Activated CD4-positive, alpha-beta T cell treated with anti-CD3 and anti-CD28 coated beads, Interleukin-2, amount 10 ng/mL, durations not matched to agents 7 days and 5 days (primary cell): ENCODE measurements at regions not wholly inside any gene's neighbourhood (a gene's known extent, or its start where the extent isn't known, plus 50 kb on each side); places are given as distances from the start of the nearest gene placed in this dataset.

Experiments
- CTCF ChIA-PET: fragments of 350-600 bp; sonication (Branson Sonifier 250); formaldehyde crosslinking; loops from one replicate; lab custom pipeline; 2021; ENCODE audit warnings: antibody characterized with exemption; lab: Charles Lee
- POLR2A ChIA-PET: fragments of 350-600 bp; sonication (Branson Sonifier 250); formaldehyde crosslinking; loops from one replicate; lab custom pipeline; 2021; ENCODE audit warnings: antibody characterized with exemption; lab: Charles Lee
- DNase-seq: peaks from one replicate; pipeline ENCODE4 v3.0.0-alpha.2; 2020
- H3K27ac Mint-ChIP-seq: one replicate; pipeline ENCODE4 v1.8.0; 2021; ENCODE audit warnings: mild to moderate bottlenecking, moderate library complexity, mixed read lengths
- H3K27me3 Mint-ChIP-seq: one replicate; pipeline ENCODE4 v1.8.0; 2021; ENCODE audit warnings: mixed read lengths
- H3K36me3 Mint-ChIP-seq: one replicate; pipeline ENCODE4 v1.8.0; 2021; ENCODE audit warnings: low read depth, mixed read lengths
- H3K4me1 Mint-ChIP-seq: one replicate; pipeline ENCODE4 v1.8.0; 2021; ENCODE audit warnings: mixed read lengths
- H3K4me3 Mint-ChIP-seq: one replicate; pipeline ENCODE4 v1.8.0; 2021; ENCODE audit warnings: mild to moderate bottlenecking, moderate library complexity, mixed read lengths
- H3K9me3 Mint-ChIP-seq: one replicate; pipeline ENCODE4 v1.8.0; 2021; ENCODE audit warnings: mixed read lengths

DNA sequence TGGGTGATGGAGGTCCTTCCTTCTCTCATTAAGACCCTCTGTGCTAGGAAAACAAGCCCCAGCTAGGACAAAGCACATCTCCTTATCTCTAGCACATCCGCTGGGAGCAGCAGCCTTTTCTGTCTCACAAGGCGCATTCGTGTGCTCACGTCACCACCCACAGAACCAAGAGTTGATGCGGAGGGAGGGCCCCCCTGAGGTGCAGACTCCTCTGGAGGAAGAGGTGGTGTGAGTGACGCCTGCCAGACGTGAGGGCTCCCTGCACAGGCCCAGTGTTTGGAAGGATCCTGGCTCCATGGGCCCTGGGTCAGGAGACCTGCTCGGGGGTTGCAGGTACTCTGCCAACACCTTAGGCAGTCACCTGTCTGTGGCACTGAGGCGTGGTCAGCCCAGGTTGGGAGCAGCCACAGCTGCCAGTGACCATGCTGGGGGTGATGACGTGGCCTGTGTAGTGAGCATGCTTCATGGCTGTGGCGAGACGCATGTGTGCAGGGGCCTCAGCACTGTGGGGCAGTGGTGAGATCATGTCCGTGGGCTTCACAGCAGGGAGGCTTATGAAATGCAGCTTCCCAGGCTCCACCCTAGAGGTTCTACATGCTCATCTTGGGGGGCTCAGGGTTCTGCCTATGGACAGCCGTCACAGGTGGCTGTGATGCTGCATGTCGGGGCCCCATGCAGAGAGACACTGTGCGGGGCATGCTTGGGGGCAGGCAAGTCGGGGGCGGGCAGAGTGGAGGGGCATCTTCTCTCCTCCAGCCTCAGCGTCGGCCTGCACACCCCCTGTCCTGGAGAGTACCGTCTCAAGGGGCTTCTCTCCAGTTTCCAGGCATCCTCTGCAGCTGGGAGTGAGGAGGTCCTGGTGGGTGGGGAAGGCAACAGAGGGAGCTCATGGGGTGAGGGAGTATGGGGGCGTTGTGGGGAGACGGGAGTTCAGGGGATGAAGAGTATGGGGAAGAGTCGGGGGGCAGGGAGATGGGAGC is 56.2 kb upstream of the DPYSL4 start:
- no peak overlapping the region for H3K4me3 Mint-ChIP-seq
- no peak overlapping the region for H3K27ac Mint-ChIP-seq
- DNase-seq: no peak
- ChIA-PET CTCF (interaction anchor here (1.0 kb wide), 1 partner anchor 15 kb away, joined by 3 read pairs; no protein-coding TSS in a partner anchor), POLR2A (no interaction called here)
- H3K27me3 Mint-ChIP-seq: peaks cover 4% of the 10 kb centered on the region
- no peaks in the 10 kb centered on the region for H3K36me3 Mint-ChIP-seq
- no peaks in the 10 kb centered on the region for H3K9me3 Mint-ChIP-seq
- H3K4me1 Mint-ChIP-seq: no peaks in the 10 kb centered on the region

- DNase-seq: no peak
- CTCF ChIA-PET: interaction anchor here (1.0 kb wide), 1 partner anchor 13 kb away, joined by 3 read pairs; no protein-coding TSS in a partner anchor
- peaks cover 2% of the 10 kb centered on the region for H3K27me3 Mint-ChIP-seq
- no peaks in the 10 kb centered on the region for H3K36me3 Mint-ChIP-seq
- no peaks in the 10 kb centered on the region for H3K4me1 Mint-ChIP-seq
- H3K4me3 Mint-ChIP-seq: no peak overlapping the region
- no peak overlapping the region for H3K27ac Mint-ChIP-seq
- no peaks in the 10 kb centered on the region for H3K9me3 Mint-ChIP-seq
- POLR2A ChIA-PET: no interaction called here
Measured at GRCh38 chr10:132131581-132132420, 54.9 kb upstream of the DPYSL4 start.

DNA sequence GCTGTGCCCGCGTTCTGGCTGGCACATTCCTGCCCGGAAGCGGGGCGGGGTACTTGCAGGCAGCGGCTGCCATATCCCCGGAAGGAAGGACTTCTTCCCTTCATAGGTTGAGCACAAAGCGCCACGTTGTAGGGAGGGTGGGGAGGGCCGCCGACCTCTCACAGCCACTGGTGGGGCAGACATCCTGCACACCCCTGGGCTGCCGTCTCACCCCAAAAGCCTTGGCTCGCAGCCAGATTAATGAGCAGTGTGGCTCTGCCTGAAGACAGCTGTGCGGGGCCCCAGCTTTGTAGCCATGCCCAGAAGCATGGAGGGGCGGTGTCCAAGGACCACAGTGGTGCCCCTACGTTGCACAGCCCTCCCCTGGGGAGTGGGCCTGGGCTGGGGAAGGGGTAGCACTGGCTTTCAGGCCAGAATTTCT is 54.3 kb upstream of the DPYSL4 start:
- ChIA-PET POLR2A (no interaction called here), CTCF (no interaction called here)
- H3K36me3 Mint-ChIP-seq: no peaks in the 10 kb centered on the region
- peaks cover 2% of the 10 kb centered on the region for H3K27me3 Mint-ChIP-seq
- no peaks in the 10 kb centered on the region for H3K4me1 Mint-ChIP-seq
- no peak overlapping the region for H3K27ac Mint-ChIP-seq
- H3K4me3 Mint-ChIP-seq: no peak overlapping the region
- H3K9me3 Mint-ChIP-seq: no peaks in the 10 kb centered on the region
- no peak for DNase-seq

- ChIA-PET CTCF (no interaction called here), POLR2A (no interaction called here)
- Mint-ChIP-seq H3K4me3 (no peak overlapping the region), H3K36me3 (no peaks in the 10 kb centered on the region), H3K27me3 (peaks cover 2% of the 10 kb centered on the region), H3K27ac (no peak overlapping the region), H3K4me1 (no peaks in the 10 kb centered on the region), H3K9me3 (no peaks in the 10 kb centered on the region)
- DNase-seq: no peak
Measured at GRCh38 chr10:132133005-132133404, 53.7 kb upstream of the DPYSL4 start.

- DNase-seq: no peak
Measured at GRCh38 chr10:132133449-132134240, 53.1 kb upstream of the DPYSL4 start.

DNA sequence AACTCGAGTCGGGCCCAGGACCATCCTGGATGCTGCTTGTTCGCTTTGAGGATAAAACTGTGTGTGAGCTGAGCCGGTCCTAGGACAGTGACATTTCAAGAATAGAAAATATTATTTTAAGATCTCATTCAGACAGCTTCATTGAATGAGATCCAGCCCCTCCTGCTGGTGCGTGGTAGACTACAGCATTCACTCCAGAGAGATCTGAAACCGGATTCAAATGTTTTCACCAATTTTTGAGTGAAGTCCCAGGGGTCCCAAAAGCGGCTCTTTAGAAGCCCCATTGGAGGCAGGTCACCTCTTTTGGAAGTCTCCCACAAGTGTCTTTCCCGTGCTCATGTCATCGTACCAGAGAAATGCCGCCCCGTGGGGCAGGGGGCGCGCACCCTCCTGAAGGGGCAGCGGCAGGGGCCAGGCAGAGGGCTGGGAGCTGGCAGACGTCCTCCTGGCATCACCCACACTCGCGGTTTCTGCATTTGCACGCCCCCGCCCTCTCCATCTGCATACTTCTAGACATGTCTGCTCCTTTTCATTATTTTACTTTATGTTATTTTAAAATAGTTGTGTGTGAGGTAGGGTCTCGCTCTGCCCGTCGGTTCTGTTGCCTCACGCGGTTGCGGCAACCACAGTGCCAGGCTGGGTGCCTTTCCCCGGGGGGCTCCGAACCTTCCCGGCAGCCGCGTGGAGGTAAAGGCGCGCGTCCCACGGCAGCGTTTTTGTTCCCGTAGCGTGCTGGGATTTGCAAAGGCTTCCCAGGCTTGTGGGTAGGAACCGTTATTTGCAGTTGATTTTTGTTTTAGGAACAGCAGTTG is 52.3 kb upstream of the DPYSL4 start:
- no peaks in the 10 kb centered on the region for H3K4me1 Mint-ChIP-seq
- H3K27me3 Mint-ChIP-seq: peaks cover 2% of the 10 kb centered on the region
- H3K4me3 Mint-ChIP-seq: no peak overlapping the region
- H3K27ac Mint-ChIP-seq: no peak overlapping the region
- CTCF ChIA-PET: no interaction called here
- POLR2A ChIA-PET: no interaction called here
- H3K36me3 Mint-ChIP-seq: no peaks in the 10 kb centered on the region
- H3K9me3 Mint-ChIP-seq: no peaks in the 10 kb centered on the region
- no peak for DNase-seq

More at GRCh38 chr10:132133449-132134240, 53.1 kb upstream of the DPYSL4 start:
- H3K27me3 Mint-ChIP-seq: peaks cover 2% of the 10 kb centered on the region
- H3K4me1 Mint-ChIP-seq: no peaks in the 10 kb centered on the region
- no peaks in the 10 kb centered on the region for H3K9me3 Mint-ChIP-seq
- H3K36me3 Mint-ChIP-seq: no peaks in the 10 kb centered on the region
- no peak overlapping the region for H3K4me3 Mint-ChIP-seq
- ChIA-PET POLR2A (no interaction called here), CTCF (no interaction called here)
- H3K27ac Mint-ChIP-seq: no peak overlapping the region

DNA sequence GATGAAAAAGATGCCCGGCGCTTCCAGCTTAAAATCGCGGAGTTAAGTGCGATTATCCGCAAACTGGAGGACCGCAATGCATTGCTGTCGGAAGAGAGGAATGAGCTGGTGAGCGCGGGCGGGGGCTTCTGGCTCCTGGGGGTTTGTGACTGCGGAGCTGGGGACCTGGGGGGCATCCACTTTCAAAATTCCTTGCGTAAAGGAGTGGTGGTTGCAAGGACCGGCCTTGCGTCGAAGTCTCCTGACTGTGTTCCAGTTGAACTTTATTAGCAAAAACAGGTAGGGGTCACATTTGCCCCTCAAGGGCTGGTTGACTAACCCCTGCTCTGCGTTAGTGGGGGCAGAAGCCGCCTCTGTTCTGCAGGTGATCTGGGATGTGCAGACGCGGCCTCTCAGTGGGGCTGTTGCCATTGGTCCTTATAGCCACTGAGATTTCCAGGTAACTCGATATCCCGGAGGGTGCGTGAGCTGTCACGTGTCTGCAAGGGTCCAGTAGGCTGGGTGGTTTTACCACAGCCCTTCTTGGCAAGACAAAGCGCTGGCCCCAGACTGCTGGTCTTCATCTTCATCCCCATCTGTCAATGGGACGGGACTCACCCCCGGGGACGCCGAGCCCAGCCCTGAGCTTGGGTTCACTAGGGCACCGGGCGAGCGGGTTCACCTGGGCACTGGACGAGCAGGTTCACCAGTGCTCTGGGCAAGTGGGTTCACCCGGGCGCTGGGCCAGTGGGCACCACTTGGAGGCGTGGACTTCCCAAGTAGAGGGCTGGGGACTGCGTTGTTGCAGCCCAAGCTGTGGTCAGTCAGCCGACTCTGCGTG is 51.5 kb upstream of the DPYSL4 start:
- CTCF ChIA-PET: no interaction called here
- POLR2A ChIA-PET: no interaction called here
- Mint-ChIP-seq H3K4me1 (no peaks in the 10 kb centered on the region), H3K36me3 (no peaks in the 10 kb centered on the region), H3K27ac (no peak overlapping the region), H3K9me3 (no peaks in the 10 kb centered on the region), H3K4me3 (no peak overlapping the region), H3K27me3 (no peaks in the 10 kb centered on the region)
- DNase-seq: no peak

GRCh38 chr10:132136097-132136521 is 50.6 kb upstream of the DPYSL4 start:
- ChIA-PET CTCF (no interaction called here), POLR2A (no interaction called here)
- no peak overlapping the region for H3K27ac Mint-ChIP-seq
- no peaks in the 10 kb centered on the region for H3K4me1 Mint-ChIP-seq
- no peaks in the 10 kb centered on the region for H3K36me3 Mint-ChIP-seq
- no peaks in the 10 kb centered on the region for H3K9me3 Mint-ChIP-seq
- H3K27me3 Mint-ChIP-seq: no peaks in the 10 kb centered on the region
- DNase-seq: no peak
- H3K4me3 Mint-ChIP-seq: no peak overlapping the region

DNA sequence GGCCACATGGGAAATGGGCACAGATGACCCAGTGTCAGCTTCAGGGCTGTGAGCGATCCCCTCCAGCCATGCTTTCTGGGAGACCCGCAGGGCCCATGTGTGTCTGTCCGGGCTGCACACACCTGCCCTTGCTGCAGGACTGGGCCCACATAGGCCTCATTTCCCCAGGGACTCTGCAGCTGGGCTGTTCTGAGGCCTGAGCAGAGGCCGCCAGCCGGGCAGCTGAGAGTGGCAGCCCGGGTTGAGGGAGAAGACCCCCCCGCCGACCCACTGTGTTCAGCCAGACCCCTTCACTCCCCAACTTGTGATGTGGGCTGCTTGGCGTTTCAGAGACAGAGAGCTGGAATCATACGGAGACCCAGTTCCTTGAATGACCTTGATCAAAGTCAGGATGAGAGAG is 50.1 kb upstream of the DPYSL4 start:
- no peak overlapping the region for H3K27ac Mint-ChIP-seq
- ChIA-PET POLR2A (no interaction called here), CTCF (no interaction called here)
- DNase-seq: no peak
- H3K27me3 Mint-ChIP-seq: no peaks in the 10 kb centered on the region
- no peak overlapping the region for H3K4me3 Mint-ChIP-seq
- no peaks in the 10 kb centered on the region for H3K36me3 Mint-ChIP-seq
- no peaks in the 10 kb centered on the region for H3K9me3 Mint-ChIP-seq
- H3K4me1 Mint-ChIP-seq: no peaks in the 10 kb centered on the region
